ENCODE measurements at regions not wholly inside any gene's neighbourhood (a gene's known extent, or its start where the extent isn't known, plus 50 kb on each side); places are given as distances from the start of the nearest gene placed in this dataset.

- no peaks in the 10 kb centered on the region for H3K27me3 Mint-ChIP-seq
- H3K4me1 Mint-ChIP-seq, result peaks cover 26% of the 10 kb centered on the region
- H3K9me3 Mint-ChIP-seq, result no peaks in the 10 kb centered on the region
- no peak overlapping the region for H3K27ac Mint-ChIP-seq (ENCODE audit: low read depth)
- ATAC-seq (replicated peaks; ENCODE audit: extremely low read depth, poor library complexity, severe bottlenecking), result no peak
- peaks cover 2% of the 10 kb centered on the region for H3K36me3 Mint-ChIP-seq (ENCODE audit: insufficient read depth)
- no peak for DNase-seq (ENCODE audit: low spot score in 2 of 2)
- no peak overlapping the region for H3K4me3 Mint-ChIP-seq
Observed at GRCh38 chr11:95702526-95702925, 87.1 kb downstream of the FAM76B start.

- peaks cover 26% of the 10 kb centered on the region for H3K4me1 Mint-ChIP-seq
- no peaks in the 10 kb centered on the region for H3K27me3 Mint-ChIP-seq
- H3K36me3 Mint-ChIP-seq (ENCODE audit: insufficient read depth), result peaks cover 2% of the 10 kb centered on the region
- ATAC-seq (replicated peaks; ENCODE audit: extremely low read depth, poor library complexity, severe bottlenecking), result peak; percentile 65
- H3K9me3 Mint-ChIP-seq, result no peaks in the 10 kb centered on the region
- DNase-seq (ENCODE audit: low spot score in 2 of 2), result no peak
- H3K4me3 Mint-ChIP-seq, result peak overlapping the region; percentile 74
- peak overlapping the region; percentile 89 for H3K27ac Mint-ChIP-seq (ENCODE audit: low read depth)
Observed at GRCh38 chr11:95700471-95700817, 89.1 kb downstream of the FAM76B start.

- Mint-ChIP-seq H3K36me3 (ENCODE audit: insufficient read depth) (peaks cover 2% of the 10 kb centered on the region), H3K4me1 (peaks cover 26% of the 10 kb centered on the region), H3K27ac (ENCODE audit: low read depth) (peak overlapping the region; percentile 89), H3K27me3 (no peaks in the 10 kb centered on the region), H3K4me3 (peak overlapping the region; percentile 74), H3K9me3 (no peaks in the 10 kb centered on the region)
- DNase-seq (ENCODE audit: low spot score in 2 of 2) (no peak), ATAC-seq (replicated peaks; ENCODE audit: extremely low read depth, poor library complexity, severe bottlenecking) (peak; percentile 72)
Observed at GRCh38 chr11:95699631-95700470, 89.7 kb downstream of the FAM76B start.

- Mint-ChIP-seq H3K4me1 (peaks cover 26% of the 10 kb centered on the region), H3K4me3 (no peak overlapping the region), H3K36me3 (ENCODE audit: insufficient read depth) (peaks cover 2% of the 10 kb centered on the region), H3K27ac (ENCODE audit: low read depth) (peak overlapping the region; percentile 89), H3K27me3 (no peaks in the 10 kb centered on the region), H3K9me3 (no peaks in the 10 kb centered on the region)
- DNase-seq (ENCODE audit: low spot score in 2 of 2) (no peak), ATAC-seq (replicated peaks; ENCODE audit: extremely low read depth, poor library complexity, severe bottlenecking) (no peak)
Observed at GRCh38 chr11:95698676-95699557, 90.7 kb downstream of the FAM76B start.

- DNase-seq (ENCODE audit: low spot score in 2 of 2), result no peak
- Mint-ChIP-seq H3K4me1 (peaks cover 26% of the 10 kb centered on the region), H3K9me3 (no peaks in the 10 kb centered on the region), H3K27ac (ENCODE audit: low read depth) (no peak overlapping the region), H3K4me3 (no peak overlapping the region), H3K36me3 (ENCODE audit: insufficient read depth) (peaks cover 2% of the 10 kb centered on the region), H3K27me3 (no peaks in the 10 kb centered on the region)
- ATAC-seq (replicated peaks; ENCODE audit: extremely low read depth, poor library complexity, severe bottlenecking), result no peak
Observed at GRCh38 chr11:95697614-95698408, 91.8 kb downstream of the FAM76B start.

- H3K4me3 Mint-ChIP-seq, result no peak overlapping the region
- H3K27ac Mint-ChIP-seq (ENCODE audit: low read depth), result no peak overlapping the region
- H3K9me3 Mint-ChIP-seq, result no peaks in the 10 kb centered on the region
- H3K4me1 Mint-ChIP-seq, result peaks cover 22% of the 10 kb centered on the region
- DNase-seq (ENCODE audit: low spot score in 2 of 2) (no peak), ATAC-seq (replicated peaks; ENCODE audit: extremely low read depth, poor library complexity, severe bottlenecking) (no peak)
- no peaks in the 10 kb centered on the region for H3K27me3 Mint-ChIP-seq
- no peaks in the 10 kb centered on the region for H3K36me3 Mint-ChIP-seq (ENCODE audit: insufficient read depth)
Observed at GRCh38 chr11:95695181-95695580, 94.4 kb downstream of the FAM76B start.

GRCh38 chr11:95693298-95693697 lies 96.3 kb downstream of the FAM76B start:
- Mint-ChIP-seq H3K36me3 (ENCODE audit: insufficient read depth) (no peaks in the 10 kb centered on the region), H3K27ac (ENCODE audit: low read depth) (no peak overlapping the region), H3K27me3 (no peaks in the 10 kb centered on the region), H3K4me3 (no peak overlapping the region), H3K4me1 (peaks cover 7% of the 10 kb centered on the region), H3K9me3 (no peaks in the 10 kb centered on the region)
- no peak for DNase-seq (ENCODE audit: low spot score in 2 of 2)
- no peak for ATAC-seq (replicated peaks; ENCODE audit: extremely low read depth, poor library complexity, severe bottlenecking)

- no peak for ATAC-seq (replicated peaks; ENCODE audit: extremely low read depth, poor library complexity, severe bottlenecking)
Observed at GRCh38 chr11:95692526-95693260, 96.9 kb downstream of the FAM76B start.

GRCh38 chr11:95690100-95690499 lies 99.5 kb downstream of the FAM76B start:
- H3K27ac Mint-ChIP-seq (ENCODE audit: low read depth), result no peak overlapping the region
- H3K27me3 Mint-ChIP-seq, result no peaks in the 10 kb centered on the region
- no peaks in the 10 kb centered on the region for H3K36me3 Mint-ChIP-seq (ENCODE audit: insufficient read depth)
- ATAC-seq (replicated peaks; ENCODE audit: extremely low read depth, poor library complexity, severe bottlenecking) (no peak), DNase-seq (ENCODE audit: low spot score in 2 of 2) (no peak)
- H3K4me3 Mint-ChIP-seq, result no peak overlapping the region
- H3K9me3 Mint-ChIP-seq, result no peaks in the 10 kb centered on the region
- H3K4me1 Mint-ChIP-seq, result no peaks in the 10 kb centered on the region

More at GRCh38 chr11:95692526-95693260, 96.9 kb downstream of the FAM76B start:
- Mint-ChIP-seq H3K27ac (ENCODE audit: low read depth) (no peak overlapping the region), H3K4me1 (peaks cover under 1% of the 10 kb centered on the region), H3K27me3 (no peaks in the 10 kb centered on the region), H3K36me3 (ENCODE audit: insufficient read depth) (no peaks in the 10 kb centered on the region), H3K4me3 (no peak overlapping the region), H3K9me3 (no peaks in the 10 kb centered on the region)
- no peak for DNase-seq (ENCODE audit: low spot score in 2 of 2)

- DNase-seq (ENCODE audit: low spot score in 2 of 2) (no peak), ATAC-seq (replicated peaks; ENCODE audit: extremely low read depth, poor library complexity, severe bottlenecking) (peak; percentile 71)
- Mint-ChIP-seq H3K36me3 (ENCODE audit: insufficient read depth) (no peaks in the 10 kb centered on the region), H3K27ac (ENCODE audit: low read depth) (no peak overlapping the region), H3K9me3 (no peaks in the 10 kb centered on the region), H3K4me3 (no peak overlapping the region), H3K4me1 (no peaks in the 10 kb centered on the region), H3K27me3 (no peaks in the 10 kb centered on the region)
Observed at GRCh38 chr11:95688501-95689222, 100.9 kb downstream of the FAM76B start.

GRCh38 chr11:95688015-95688414 lies 101.6 kb downstream of the FAM76B start:
- ATAC-seq (replicated peaks; ENCODE audit: extremely low read depth, poor library complexity, severe bottlenecking), result no peak
- no peak for DNase-seq (ENCODE audit: low spot score in 2 of 2)
- H3K4me3 Mint-ChIP-seq, result no peak overlapping the region

More at GRCh38 chr11:95688015-95688414, 101.6 kb downstream of the FAM76B start:
- Mint-ChIP-seq H3K9me3 (no peaks in the 10 kb centered on the region), H3K4me1 (no peaks in the 10 kb centered on the region), H3K27ac (ENCODE audit: low read depth) (no peak overlapping the region), H3K27me3 (no peaks in the 10 kb centered on the region), H3K36me3 (ENCODE audit: insufficient read depth) (no peaks in the 10 kb centered on the region)

Data from central memory CD8-positive, alpha-beta T cell (primary cell).